T follicular helper cell (primary cell): ENCODE measurements at regions not wholly inside any gene's neighbourhood (a gene's known extent, or its start where the extent isn't known, plus 50 kb on each side); places are given as distances from the start of the nearest gene placed in this dataset.
"Not testable (repeated sequence)": the region's sequence is repeated elsewhere in the genome, so short reads cannot be mapped to it uniquely, and the experiment has no call there.

Experiments used
- DNase-seq: peaks from one replicate; pipeline ENCODE4 v3.0.0-alpha.2; 2020; ENCODE audit warnings: low read depth

GRCh38 chr6:119446609-119447008, 97.0 kb upstream of the MAN1A1 start:
- no peak for DNase-seq

- DNase-seq, result no peak
These were observed 96.6 kb upstream of the MAN1A1 start for GRCh38 chr6:119446115-119446554.

GRCh38 chr6:119445666-119446065, 96.1 kb upstream of the MAN1A1 start:
- no peak for DNase-seq

GRCh38 chr6:119444642-119445557, 95.3 kb upstream of the MAN1A1 start:
- no peak for DNase-seq

GRCh38 chr6:119443993-119444641, 94.6 kb upstream of the MAN1A1 start:
- DNase-seq, result no peak

- no peak for DNase-seq
These were observed 93.2 kb upstream of the MAN1A1 start for GRCh38 chr6:119442776-119443184.

GRCh38 chr6:119440953-119441352, 91.4 kb upstream of the MAN1A1 start:
- DNase-seq, result no peak

- no peak for DNase-seq
These were observed 87.0 kb upstream of the MAN1A1 start for GRCh38 chr6:119436583-119436982.

GRCh38 chr6:119431799-119432198, 82.2 kb upstream of the MAN1A1 start:
- DNase-seq, result no peak

- no peak for DNase-seq
These were observed 81.2 kb upstream of the MAN1A1 start for GRCh38 chr6:119430805-119431204.

- DNase-seq, result no peak
These were observed 79.1 kb upstream of the MAN1A1 start for GRCh38 chr6:119428633-119429032.

GRCh38 chr6:119426619-119427018, 77.1 kb upstream of the MAN1A1 start:
- no peak for DNase-seq

GRCh38 chr6:119423996-119424395, 74.4 kb upstream of the MAN1A1 start:
- DNase-seq, result no peak

- DNase-seq, result not testable (repeated sequence)
These were observed 68.5 kb upstream of the MAN1A1 start for GRCh38 chr6:119418084-119418483.

GRCh38 chr6:119407156-119407555, 57.6 kb upstream of the MAN1A1 start:
- no peak for DNase-seq

- DNase-seq, result not testable (repeated sequence)
These were observed 55.6 kb upstream of the MAN1A1 start for GRCh38 chr6:119405114-119405513.
